ENCODE measurements at regions not wholly inside any gene's neighbourhood (a gene's known extent, or its start where the extent isn't known, plus 50 kb on each side); places are given as distances from the start of the nearest gene placed in this dataset.
"Not testable (repeated sequence)": the region's sequence is repeated elsewhere in the genome, so short reads cannot be mapped to it uniquely, and the experiment has no call there.

GRCh38 chr21:15444118-15444960 is 285.4 kb upstream of the USP25 start:
- no peak overlapping the region for H3K4me3 ChIP-seq (replicated peaks in 1 of 2; ENCODE audit: low read depth in 2 of 2, low read length in 2 of 2)
- DNase-seq (ENCODE audit: low read depth in 2 of 2): no peak
- TF ChIP-seq CTCF (IDR thresholded peaks at IDR 0.05; ENCODE audit: low read depth, low read length): no peak

- TF ChIP-seq CTCF (IDR thresholded peaks at IDR 0.05; ENCODE audit: low read depth, low read length): no peak
- H3K4me3 ChIP-seq (replicated peaks in 1 of 2; ENCODE audit: low read depth in 2 of 2, low read length in 2 of 2): no peak overlapping the region
- no peak for DNase-seq (ENCODE audit: low read depth in 2 of 2)
Measured at GRCh38 chr21:15445327-15445726, 284.5 kb upstream of the USP25 start.

- no peak for DNase-seq (ENCODE audit: low read depth in 2 of 2)
- H3K4me3 ChIP-seq (replicated peaks in 1 of 2; ENCODE audit: low read depth in 2 of 2, low read length in 2 of 2): no peak overlapping the region
- TF ChIP-seq CTCF (IDR thresholded peaks at IDR 0.05; ENCODE audit: low read depth, low read length): no peak
Measured at GRCh38 chr21:15446223-15446622, 283.6 kb upstream of the USP25 start.

- H3K4me3 ChIP-seq (replicated peaks in 1 of 2; ENCODE audit: low read depth in 2 of 2, low read length in 2 of 2): no peak overlapping the region
- DNase-seq (ENCODE audit: low read depth in 2 of 2): no peak
- no peak for TF ChIP-seq CTCF (IDR thresholded peaks at IDR 0.05; ENCODE audit: low read depth, low read length)
Measured at GRCh38 chr21:15449556-15449955, 280.2 kb upstream of the USP25 start.

- H3K4me3 ChIP-seq (replicated peaks in 1 of 2; ENCODE audit: low read depth in 2 of 2, low read length in 2 of 2): no peak overlapping the region
- DNase-seq (ENCODE audit: low read depth in 2 of 2): no peak
- TF ChIP-seq CTCF (IDR thresholded peaks at IDR 0.05; ENCODE audit: low read depth, low read length): no peak
Measured at GRCh38 chr21:15453261-15453660, 276.5 kb upstream of the USP25 start.

- not testable (repeated sequence) for DNase-seq (ENCODE audit: low read depth in 2 of 2)
Measured at GRCh38 chr21:15453785-15454184, 276.0 kb upstream of the USP25 start.

GRCh38 chr21:15454931-15455330 is 274.9 kb upstream of the USP25 start:
- not testable (repeated sequence) for DNase-seq (ENCODE audit: low read depth in 2 of 2); H3K4me3 ChIP-seq (replicated peaks in 1 of 2; ENCODE audit: low read depth in 2 of 2, low read length in 2 of 2)

More at GRCh38 chr21:15453785-15454184, 276.0 kb upstream of the USP25 start:
- H3K4me3 ChIP-seq (replicated peaks in 1 of 2; ENCODE audit: low read depth in 2 of 2, low read length in 2 of 2): not testable (repeated sequence)

Data from cardiac fibroblast (primary cell).